ENCODE measurements at regions not wholly inside any gene's neighbourhood (a gene's known extent, or its start where the extent isn't known, plus 50 kb on each side); places are given as distances from the start of the nearest gene placed in this dataset.

DNA sequence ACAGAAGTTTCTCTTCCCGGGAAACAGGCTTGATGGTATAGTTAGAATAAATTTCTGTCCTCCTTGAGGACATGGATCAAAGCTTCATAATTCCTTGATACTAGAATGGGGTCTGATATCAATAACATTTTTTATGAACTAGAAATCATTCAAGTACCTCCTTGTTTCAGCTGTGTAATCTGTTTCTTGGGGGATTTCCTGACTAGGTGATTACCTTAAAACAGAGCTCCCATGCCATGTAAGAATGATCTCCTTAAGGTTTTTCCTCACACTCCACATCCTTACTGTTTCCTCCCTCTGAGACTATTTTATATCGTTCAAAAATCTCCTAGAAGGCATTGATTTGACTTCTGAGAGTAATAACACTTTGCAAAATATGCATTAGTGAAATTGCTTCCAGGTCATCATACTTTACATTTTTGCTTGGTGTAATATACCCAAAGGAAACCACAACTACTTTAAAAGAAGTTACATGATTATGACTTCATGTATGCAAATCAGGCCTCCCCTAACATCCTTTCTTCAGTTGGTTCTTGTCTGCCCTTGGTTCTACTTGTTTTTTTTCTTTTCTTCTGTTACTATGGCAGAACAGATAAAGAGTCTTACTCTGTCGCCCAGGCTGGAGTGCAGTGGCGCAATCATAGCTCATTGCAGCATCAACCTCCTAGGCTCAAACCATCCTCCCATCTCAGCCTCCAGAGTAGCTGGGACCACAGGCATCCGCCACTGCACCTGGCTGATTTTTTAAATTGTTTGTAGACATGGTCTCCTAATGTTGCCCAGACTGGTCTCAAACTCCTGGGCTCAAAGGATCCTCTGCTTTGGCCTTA, 388.8 kb downstream of the ZFHX3 start (continued):
- TF ChIP-seq CHD7 (IDR thresholded peaks at IDR 0.05; ENCODE audit: insufficient replicate concordance, low read length) (no peak), E2F6 (IDR thresholded peaks at IDR 0.05) (no peak), SP1 (IDR thresholded peaks at IDR 0.05; ENCODE audit: low read depth, low read length) (no peak), YY1 (IDR thresholded peaks at IDR 0.05; ENCODE audit: low read depth, low read length) (no peak), TAF7 (optimal IDR thresholded peaks at IDR 0.05; ENCODE audit: borderline replicate concordance, low read depth, low read length) (no peak), ATF3 (IDR thresholded peaks at IDR 0.05; ENCODE audit: insufficient read depth, low read depth, low read length) (no peak)
